Caco-2 (cell line): ENCODE measurements at regions not wholly inside any gene's neighbourhood (a gene's known extent, or its start where the extent isn't known, plus 50 kb on each side); places are given as distances from the start of the nearest gene placed in this dataset.

Experiments
- BruUV-seq: library from RNA; stranded (reverse); fragments of 400-500 nt; replicated peaks from 2 replicates; lab custom pipeline; 2021; lab: Mats Ljungman, UMichigan
- CTCF ChIA-PET: fragments of 300-600 bp; sonication (Branson Sonifier 250); formaldehyde crosslinking; loops from one replicate; lab custom pipeline; 2022; ENCODE audit warnings: antibody characterized with exemption; lab: Charles Lee
- POLR2A ChIA-PET: fragments of 300-600 bp; sonication (Branson Sonifier 250); formaldehyde crosslinking; loops from one replicate; lab custom pipeline; 2022; ENCODE audit warnings: antibody characterized with exemption; lab: Charles Lee
- DNase-seq, 2 experiments: peaks; one replicate each; pipeline versions ENCODE4 v3.0.0 to v3.0.0-alpha.2; 2020 to 2022
- H3K27me3 ChIP-seq: replicated peaks from 2 replicates; pipeline ENCODE4 v1.6.0; 2011; ENCODE audit warnings: low read length; ENCODE audit not compliant: control insufficient read depth, insufficient read depth
- H3K36me3 ChIP-seq: 2 replicates; pipeline ENCODE4 v1.5.1; 2011; ENCODE audit warnings: low read length; ENCODE audit not compliant: control insufficient read depth, insufficient read depth
- H3K4me1 ChIP-seq: fragments of 250-450 bp; sonication (Bioruptor Pico); 2 replicates; pipeline ENCODE4 v1.5.1; 2020; ENCODE audit warnings: mild to moderate bottlenecking
- H3K4me3 ChIP-seq: 2 replicates; pipeline ENCODE4 v1.5.1; 2011; ENCODE audit warnings: low read depth, mild to moderate bottlenecking, control low read depth, low read length
- H3K9me3 ChIP-seq: fragments of 250-450 bp; sonication (Bioruptor Pico); 2 replicates; pipeline ENCODE4 v1.5.1; 2020; ENCODE audit warnings: mild to moderate bottlenecking, moderate library complexity
- H3K27ac Mint-ChIP-seq: one replicate; pipeline ENCODE4 v1.8.0; 2022; ENCODE audit warnings: mixed read lengths; ENCODE audit not compliant: unreplicated experiment
- H3K27me3 Mint-ChIP-seq: one replicate; pipeline ENCODE4 v1.8.0; 2022; ENCODE audit warnings: mixed read lengths; ENCODE audit not compliant: insufficient read depth, unreplicated experiment
- H3K36me3 Mint-ChIP-seq: one replicate; pipeline ENCODE4 v1.8.0; 2022; ENCODE audit warnings: mild to moderate bottlenecking, mixed read lengths; ENCODE audit not compliant: insufficient read depth, unreplicated experiment
- H3K4me1 Mint-ChIP-seq: one replicate; pipeline ENCODE4 v1.8.0; 2022; ENCODE audit warnings: low read depth, mixed read lengths; ENCODE audit not compliant: unreplicated experiment
- H3K4me3 Mint-ChIP-seq: one replicate; pipeline ENCODE4 v1.8.0; 2022; ENCODE audit warnings: mild to moderate bottlenecking, moderate library complexity, mixed read lengths; ENCODE audit not compliant: unreplicated experiment
- H3K9me3 Mint-ChIP-seq: one replicate; pipeline ENCODE4 v1.8.0; 2022; ENCODE audit warnings: mixed read lengths; ENCODE audit not compliant: unreplicated experiment
- intact Hi-C: fragments of 100-400 bp; cut with micrococcal nuclease; formaldehyde crosslinking; loops from one replicate; pipeline ENCODE4 v1.10.0; 2022; ENCODE audit not compliant: unreplicated experiment
- TF ChIP-seq, protein P1 (sequence below), 2 experiments: fragments of 200-600 bp in 1 of 2; IDR thresholded peaks; 1 replicate in 1 of 2; 2 replicates in 1 of 2; pipeline versions ENCODE4 v1.5.1 to v1.8.0; 2011 to 2022; ENCODE audit warnings: antibody characterized with exemption in 1 of 2, control low read depth in 1 of 2, inconsistent platforms in 1 of 2, low read depth in 1 of 2, low read length in 1 of 2, mild to moderate bottlenecking in 1 of 2, moderate library complexity in 1 of 2; ENCODE audit not compliant: insufficient read depth in 1 of 2, severe bottlenecking in 1 of 2, unreplicated experiment in 1 of 2

DNA sequence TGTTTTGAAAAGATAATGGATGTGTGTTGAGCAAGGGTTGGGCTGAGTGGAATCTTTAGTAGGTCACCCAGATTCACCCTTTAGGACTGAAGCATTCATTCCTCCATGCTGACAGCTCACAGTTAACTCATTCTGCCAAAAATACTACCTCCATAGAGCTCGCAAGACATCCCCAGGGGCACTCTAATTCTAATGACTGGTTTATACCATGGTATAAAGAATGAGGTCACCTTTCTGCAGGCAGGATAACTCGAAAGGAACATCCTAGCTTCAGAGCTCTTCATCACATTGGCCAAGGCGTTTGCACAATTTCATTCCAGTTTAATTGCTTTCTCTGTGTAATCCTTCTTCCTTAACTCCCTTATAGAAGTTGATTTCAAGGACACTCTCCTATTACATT is 1257.2 kb upstream of the EYS start:
- no peak for DNase-seq
- no peaks in the 10 kb centered on the region for H3K4me1 Mint-ChIP-seq
- intact Hi-C loops = no loop called here
- H3K9me3 Mint-ChIP-seq = no peaks in the 10 kb centered on the region
- no TSS peak for BruUV-seq
- POLR2A ChIA-PET = interaction anchor here (0.5 kb wide), 1 partner anchor 59 kb away, joined by 4 read pairs; no protein-coding TSS in a partner anchor
- H3K36me3 Mint-ChIP-seq = no peaks in the 10 kb centered on the region
- H3K27ac Mint-ChIP-seq = no peak overlapping the region
- CTCF ChIA-PET = no interaction called here
- Histone ChIP-seq H3K4me3 (no peak overlapping the region), H3K4me1 (no peaks in the 10 kb centered on the region), H3K36me3 (no peaks in the 10 kb centered on the region), H3K9me3 (no peaks in the 10 kb centered on the region), H3K27me3 (no peaks in the 10 kb centered on the region)
- TF ChIP-seq, protein P1, sequence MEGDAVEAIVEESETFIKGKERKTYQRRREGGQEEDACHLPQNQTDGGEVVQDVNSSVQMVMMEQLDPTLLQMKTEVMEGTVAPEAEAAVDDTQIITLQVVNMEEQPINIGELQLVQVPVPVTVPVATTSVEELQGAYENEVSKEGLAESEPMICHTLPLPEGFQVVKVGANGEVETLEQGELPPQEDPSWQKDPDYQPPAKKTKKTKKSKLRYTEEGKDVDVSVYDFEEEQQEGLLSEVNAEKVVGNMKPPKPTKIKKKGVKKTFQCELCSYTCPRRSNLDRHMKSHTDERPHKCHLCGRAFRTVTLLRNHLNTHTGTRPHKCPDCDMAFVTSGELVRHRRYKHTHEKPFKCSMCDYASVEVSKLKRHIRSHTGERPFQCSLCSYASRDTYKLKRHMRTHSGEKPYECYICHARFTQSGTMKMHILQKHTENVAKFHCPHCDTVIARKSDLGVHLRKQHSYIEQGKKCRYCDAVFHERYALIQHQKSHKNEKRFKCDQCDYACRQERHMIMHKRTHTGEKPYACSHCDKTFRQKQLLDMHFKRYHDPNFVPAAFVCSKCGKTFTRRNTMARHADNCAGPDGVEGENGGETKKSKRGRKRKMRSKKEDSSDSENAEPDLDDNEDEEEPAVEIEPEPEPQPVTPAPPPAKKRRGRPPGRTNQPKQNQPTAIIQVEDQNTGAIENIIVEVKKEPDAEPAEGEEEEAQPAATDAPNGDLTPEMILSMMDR (IDR thresholded peaks at IDR 0.05; ENCODE audit: insufficient read depth in 1 of 2, low read depth in 1 of 2, low read length in 1 of 2, severe bottlenecking in 1 of 2, unreplicated experiment in 1 of 2) = no peak
- H3K4me3 Mint-ChIP-seq = no peak overlapping the region
- H3K27me3 Mint-ChIP-seq = no peaks in the 10 kb centered on the region

GRCh38 chr6:66962082-66962481 is 1255.1 kb upstream of the EYS start:
- DNase-seq = no peak
- Mint-ChIP-seq H3K9me3 (no peaks in the 10 kb centered on the region), H3K27me3 (no peaks in the 10 kb centered on the region), H3K4me3 (no peak overlapping the region), H3K4me1 (no peaks in the 10 kb centered on the region), H3K36me3 (no peaks in the 10 kb centered on the region), H3K27ac (no peak overlapping the region)
- Histone ChIP-seq H3K27me3 (no peaks in the 10 kb centered on the region), H3K4me1 (no peaks in the 10 kb centered on the region), H3K9me3 (no peaks in the 10 kb centered on the region), H3K36me3 (no peaks in the 10 kb centered on the region), H3K4me3 (no peak overlapping the region)
- POLR2A ChIA-PET = no interaction called here
- no TSS peak for BruUV-seq
- intact Hi-C loops = no loop called here
- CTCF ChIA-PET = no interaction called here
- TF ChIP-seq, protein P1 (IDR thresholded peaks at IDR 0.05; ENCODE audit: insufficient read depth in 1 of 2, low read depth in 1 of 2, low read length in 1 of 2, severe bottlenecking in 1 of 2, unreplicated experiment in 1 of 2) = no peak

- H3K4me1 Mint-ChIP-seq = no peaks in the 10 kb centered on the region
- ChIA-PET POLR2A (no interaction called here), CTCF (no interaction called here)
- H3K27ac Mint-ChIP-seq = no peak overlapping the region
- no peak for DNase-seq
- Histone ChIP-seq H3K27me3 (no peaks in the 10 kb centered on the region), H3K4me3 (no peak overlapping the region), H3K36me3 (no peaks in the 10 kb centered on the region), H3K4me1 (no peaks in the 10 kb centered on the region), H3K9me3 (no peaks in the 10 kb centered on the region)
- H3K9me3 Mint-ChIP-seq = no peaks in the 10 kb centered on the region
- no peaks in the 10 kb centered on the region for H3K36me3 Mint-ChIP-seq
- TF ChIP-seq, protein P1 (IDR thresholded peaks at IDR 0.05; ENCODE audit: insufficient read depth in 1 of 2, low read depth in 1 of 2, low read length in 1 of 2, severe bottlenecking in 1 of 2, unreplicated experiment in 1 of 2) = no peak
- no peak overlapping the region for H3K4me3 Mint-ChIP-seq
- intact Hi-C loops = no loop called here
- no peaks in the 10 kb centered on the region for H3K27me3 Mint-ChIP-seq
- no TSS peak for BruUV-seq
Observed at GRCh38 chr6:66961191-66961590, 1254.2 kb upstream of the EYS start.
